Fibroblast of villous mesenchyme (primary cell): ENCODE measurements at regions not wholly inside any gene's neighbourhood (a gene's known extent, or its start where the extent isn't known, plus 50 kb on each side); places are given as distances from the start of the nearest gene placed in this dataset.

Experiments used
- DNase-seq: peaks from one replicate; pipeline ENCODE4 v3.0.0-alpha.2; 2010; ENCODE audit warnings: low read depth
- H3K4me3 ChIP-seq: 2 replicates; pipeline ENCODE4 v1.5.1; 2011; ENCODE audit warnings: low read depth, mild to moderate bottlenecking, low read length
- TF ChIP-seq, protein P1 (sequence below): IDR thresholded peaks from 2 replicates; pipeline ENCODE4 v1.5.1; 2012; ENCODE audit warnings: low read depth, mild to moderate bottlenecking, low read length; ENCODE audit not compliant: insufficient read depth

DNA sequence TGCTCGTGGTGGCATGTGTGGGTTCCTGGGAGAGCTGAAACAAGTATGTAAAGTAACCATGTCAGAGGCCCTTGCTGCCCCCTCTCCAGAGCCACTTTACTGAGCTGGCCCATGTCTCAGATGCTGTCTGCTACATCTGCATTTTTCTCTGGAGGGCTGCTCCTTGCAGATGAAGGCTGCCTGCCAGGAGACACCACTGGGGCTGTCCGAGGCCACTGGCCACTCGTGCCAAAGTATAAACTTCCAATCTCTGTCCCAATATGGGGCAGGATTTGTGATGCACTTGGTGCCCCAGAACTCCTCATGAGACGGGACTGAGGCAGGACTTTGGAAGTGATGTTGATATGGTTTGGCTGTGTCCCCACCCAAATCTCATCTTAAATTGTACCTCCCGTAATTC, 478.4 kb upstream of the B3GAT1 start:
- no peak for DNase-seq
- no peak overlapping the region for H3K4me3 ChIP-seq
- TF ChIP-seq, protein P1, sequence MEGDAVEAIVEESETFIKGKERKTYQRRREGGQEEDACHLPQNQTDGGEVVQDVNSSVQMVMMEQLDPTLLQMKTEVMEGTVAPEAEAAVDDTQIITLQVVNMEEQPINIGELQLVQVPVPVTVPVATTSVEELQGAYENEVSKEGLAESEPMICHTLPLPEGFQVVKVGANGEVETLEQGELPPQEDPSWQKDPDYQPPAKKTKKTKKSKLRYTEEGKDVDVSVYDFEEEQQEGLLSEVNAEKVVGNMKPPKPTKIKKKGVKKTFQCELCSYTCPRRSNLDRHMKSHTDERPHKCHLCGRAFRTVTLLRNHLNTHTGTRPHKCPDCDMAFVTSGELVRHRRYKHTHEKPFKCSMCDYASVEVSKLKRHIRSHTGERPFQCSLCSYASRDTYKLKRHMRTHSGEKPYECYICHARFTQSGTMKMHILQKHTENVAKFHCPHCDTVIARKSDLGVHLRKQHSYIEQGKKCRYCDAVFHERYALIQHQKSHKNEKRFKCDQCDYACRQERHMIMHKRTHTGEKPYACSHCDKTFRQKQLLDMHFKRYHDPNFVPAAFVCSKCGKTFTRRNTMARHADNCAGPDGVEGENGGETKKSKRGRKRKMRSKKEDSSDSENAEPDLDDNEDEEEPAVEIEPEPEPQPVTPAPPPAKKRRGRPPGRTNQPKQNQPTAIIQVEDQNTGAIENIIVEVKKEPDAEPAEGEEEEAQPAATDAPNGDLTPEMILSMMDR: no peak

DNA sequence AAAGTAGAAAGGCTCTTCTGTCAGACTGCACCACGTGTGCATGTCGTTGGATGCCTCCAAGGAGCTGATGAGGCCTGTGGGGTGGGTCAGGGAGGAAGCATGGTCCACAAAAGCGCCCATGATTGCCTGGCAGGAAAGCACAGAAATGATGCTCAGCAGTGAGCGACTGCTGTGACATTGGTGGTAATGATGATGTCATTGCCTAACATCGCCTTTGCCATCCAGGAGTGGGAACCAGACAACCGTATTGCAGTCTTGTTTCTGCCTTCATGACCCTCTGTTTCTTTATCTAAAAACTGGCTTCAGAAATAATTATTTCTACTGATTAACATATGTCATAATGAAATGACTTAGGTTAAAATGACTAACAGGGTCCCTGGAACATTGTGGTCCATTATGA, 477.8 kb upstream of the B3GAT1 start:
- TF ChIP-seq, protein P1: no peak
- H3K4me3 ChIP-seq: no peak overlapping the region
- no peak for DNase-seq

DNA sequence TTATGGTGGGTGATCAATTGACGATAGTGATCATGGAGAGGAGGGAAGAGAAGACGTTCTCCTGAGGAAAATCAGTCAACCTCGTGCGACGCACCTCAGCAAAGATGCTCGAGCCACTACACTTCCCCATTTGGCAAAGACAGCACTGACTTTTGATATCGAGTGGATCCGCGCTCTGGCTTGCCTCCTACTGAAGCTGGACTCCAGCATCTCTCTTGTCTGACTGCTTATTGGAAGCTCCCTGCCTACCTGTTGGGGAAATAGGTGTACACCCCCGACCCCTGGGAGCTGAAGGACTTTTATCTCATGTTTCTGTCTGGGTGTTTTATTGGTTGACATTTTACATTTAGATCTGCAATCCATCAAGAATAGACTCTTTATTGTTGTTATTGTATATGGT, 476.8 kb upstream of the B3GAT1 start:
- H3K4me3 ChIP-seq: no peak overlapping the region
- DNase-seq: no peak
- TF ChIP-seq, protein P1: no peak

DNA sequence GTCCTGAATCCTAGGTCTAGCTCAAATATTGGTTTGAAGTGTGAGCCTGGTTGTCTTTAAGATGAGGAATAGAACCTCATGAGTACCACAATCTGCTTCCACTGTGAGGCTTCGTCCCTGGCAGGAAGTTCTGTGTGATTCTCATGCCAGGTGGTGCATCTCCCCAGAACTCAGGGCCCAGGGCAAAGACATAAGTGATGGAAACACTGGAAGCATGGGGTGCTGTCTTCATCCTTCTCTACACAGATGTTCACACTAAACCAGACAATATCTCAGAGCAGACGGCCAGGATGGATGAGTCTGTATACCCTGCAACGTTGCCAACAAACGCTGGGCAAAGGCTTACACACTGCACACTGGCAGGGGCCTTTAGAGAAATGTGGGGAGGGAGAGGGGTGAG, 475.9 kb upstream of the B3GAT1 start:
- TF ChIP-seq, protein P1: no peak
- no peak overlapping the region for H3K4me3 ChIP-seq
- no peak for DNase-seq

DNA sequence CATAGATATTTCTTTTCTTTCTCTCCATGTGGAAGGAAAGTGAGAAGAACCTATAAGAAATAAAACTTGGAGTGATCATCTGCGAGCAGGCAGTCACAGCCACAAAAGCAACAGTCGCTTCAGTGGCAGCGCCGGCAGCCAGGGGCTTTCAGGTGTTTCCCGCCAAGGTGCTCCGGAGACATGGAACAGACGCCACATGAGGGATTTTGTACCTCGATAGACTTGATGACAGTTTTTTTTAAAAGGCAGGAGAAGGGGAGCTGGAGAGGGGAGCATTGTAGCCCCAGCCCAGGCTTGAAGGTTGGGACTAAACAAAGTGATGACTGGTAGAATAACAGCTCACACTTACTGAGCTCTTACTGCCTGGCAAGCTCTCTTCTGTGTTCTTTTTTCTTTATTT, 471.4 kb upstream of the B3GAT1 start:
- no peak overlapping the region for H3K4me3 ChIP-seq
- DNase-seq: no peak
- TF ChIP-seq, protein P1: no peak

DNA sequence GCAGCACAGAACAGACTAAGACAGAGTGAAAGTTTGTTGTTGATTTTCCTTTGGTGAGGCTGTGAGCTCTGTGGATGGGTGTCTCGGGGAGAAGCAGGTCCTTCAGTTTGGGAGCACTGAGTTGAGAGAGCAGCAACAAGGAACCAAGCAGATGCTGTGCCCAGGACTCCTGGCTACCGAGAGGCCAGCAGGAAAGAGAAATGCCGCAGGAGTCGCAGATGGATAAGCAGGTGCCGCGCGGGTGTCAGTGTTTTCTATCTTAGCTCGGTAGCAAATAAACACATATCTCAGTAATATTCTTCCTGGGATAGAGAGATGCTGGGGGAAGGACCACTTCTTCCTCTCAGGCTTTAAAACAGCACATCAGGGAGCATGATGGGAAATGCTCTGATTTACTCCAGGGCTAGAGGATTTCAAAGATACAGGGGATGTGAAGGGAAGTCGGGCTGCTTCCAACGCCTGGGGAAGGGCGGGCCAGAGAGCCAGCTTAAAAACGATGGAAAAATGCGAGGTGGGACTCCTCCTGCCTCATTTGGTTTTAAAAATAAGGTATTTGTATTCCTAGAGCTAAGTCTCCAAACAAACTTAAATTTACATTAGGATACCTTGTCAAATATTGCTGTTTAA, 470.7 kb upstream of the B3GAT1 start:
- no peak for DNase-seq
- TF ChIP-seq, protein P1: no peak
- no peak overlapping the region for H3K4me3 ChIP-seq

DNA sequence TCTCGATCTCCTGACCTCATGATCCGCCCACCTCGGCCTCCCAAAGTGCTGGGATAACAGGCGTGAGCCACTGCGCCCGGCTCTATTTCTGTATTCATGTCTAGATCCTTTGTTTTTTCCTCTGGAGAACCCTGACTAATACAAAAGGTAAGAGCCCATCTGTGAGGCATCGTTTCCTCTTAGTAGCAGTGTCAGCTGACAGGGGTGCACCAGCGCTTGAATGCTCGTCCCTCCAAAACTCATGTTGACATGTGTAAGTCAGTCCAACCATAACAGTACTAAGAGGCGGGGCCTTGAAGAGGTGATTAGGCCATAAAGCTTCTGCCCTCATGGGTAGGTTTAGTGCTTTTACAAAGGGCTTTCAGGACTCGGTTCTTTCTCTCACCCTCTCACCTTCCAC, 470.1 kb upstream of the B3GAT1 start:
- TF ChIP-seq, protein P1: no peak
- H3K4me3 ChIP-seq: no peak overlapping the region
- DNase-seq: no peak
